SK-MEL-5 (cell line): ENCODE measurements at regions not wholly inside any gene's neighbourhood (a gene's known extent, or its start where the extent isn't known, plus 50 kb on each side); places are given as distances from the start of the nearest gene placed in this dataset.
"Not testable (repeated sequence)": the region's sequence is repeated elsewhere in the genome, so short reads cannot be mapped to it uniquely, and the experiment has no call there.

Experiments used
- DNase-seq: peaks from one replicate; pipeline ENCODE4 v3.0.0-alpha.2; 2016; ENCODE audit warnings: low read depth, low spot score
- in situ Hi-C: cut with HindIII; loops from 2 replicates; pipeline ENCODE4 v1.10.0; 2016; ENCODE audit warnings: low sequenced_read_pairs, high pct_unique_total_duplicates, low pct_unique_long_range_greater_than_20kb

- DNase-seq = peak; percentile 36
- in situ Hi-C loops = no loop called here
Observed at GRCh38 chr9:96116275-96117064, 185.5 kb downstream of the HSD17B3 start.

GRCh38 chr9:96115836-96116235 is 186.1 kb downstream of the HSD17B3 start:
- in situ Hi-C loops = no loop called here
- no peak for DNase-seq

GRCh38 chr9:96113032-96113431 is 188.9 kb downstream of the HSD17B3 start:
- DNase-seq = no peak
- in situ Hi-C loops = no loop called here

GRCh38 chr9:96109680-96110351 is 192.2 kb downstream of the HSD17B3 start:
- no peak for DNase-seq
- in situ Hi-C loops = no loop called here

GRCh38 chr9:96108691-96109380 is 193.1 kb downstream of the HSD17B3 start:
- DNase-seq = no peak
- in situ Hi-C loops = no loop called here

GRCh38 chr9:96107436-96107835 is 194.5 kb downstream of the HSD17B3 start:
- in situ Hi-C loops = no loop called here
- DNase-seq = no peak

- DNase-seq = no peak
- in situ Hi-C loops = no loop called here
Observed at GRCh38 chr9:96100385-96101300, 201.3 kb downstream of the HSD17B3 start.

GRCh38 chr9:96090630-96091029 is 211.3 kb downstream of the HSD17B3 start:
- DNase-seq, in situ Hi-C loops: not testable (repeated sequence)

- in situ Hi-C loops = no loop called here
- no peak for DNase-seq
Observed at GRCh38 chr9:96089452-96090085, 212.4 kb downstream of the HSD17B3 start.

GRCh38 chr9:96088510-96088909 is 213.0 kb downstream of the ERCC6L2 start:
- in situ Hi-C loops = no loop called here
- no peak for DNase-seq

- in situ Hi-C loops = no loop called here
- DNase-seq = no peak
Observed at GRCh38 chr9:96087669-96088299, 212.3 kb downstream of the ERCC6L2 start.

- no peak for DNase-seq
- in situ Hi-C loops = no loop called here
Observed at GRCh38 chr9:96086936-96087571, 211.6 kb downstream of the ERCC6L2 start.

- in situ Hi-C loops = no loop called here
- no peak for DNase-seq
Observed at GRCh38 chr9:96085491-96086143, 210.1 kb downstream of the ERCC6L2 start.

- in situ Hi-C loops = no loop called here
- no peak for DNase-seq
Observed at GRCh38 chr9:96084331-96084734, 208.8 kb downstream of the ERCC6L2 start.

GRCh38 chr9:96082516-96083232 is 207.2 kb downstream of the ERCC6L2 start:
- no peak for DNase-seq
- in situ Hi-C loops = no loop called here
